Ishikawa (cell line): ENCODE measurements at regions not wholly inside any gene's neighbourhood (a gene's known extent, or its start where the extent isn't known, plus 50 kb on each side); places are given as distances from the start of the nearest gene placed in this dataset.

Experiments used
- CEBPB ChIP-seq: IDR thresholded peaks from 2 replicates; pipeline ENCODE4 v1.6.1; 2012
- CREB1 ChIP-seq: IDR thresholded peaks from 2 replicates; pipeline ENCODE4 v1.6.1; 2012; ENCODE audit warnings: low read depth
- EGR1 ChIP-seq: IDR thresholded peaks from 2 replicates; pipeline ENCODE4 v1.6.1; 2012
- EP300 ChIP-seq: IDR thresholded peaks from 2 replicates; pipeline ENCODE4 v1.6.1; 2012; ENCODE audit warnings: borderline replicate concordance
- FOXM1 ChIP-seq: IDR thresholded peaks from 2 replicates; pipeline ENCODE4 v1.6.1; 2012; ENCODE audit warnings: low read depth, borderline replicate concordance
- MAX ChIP-seq: IDR thresholded peaks from 2 replicates; pipeline ENCODE4 v1.6.1; 2012
- NFIC ChIP-seq: IDR thresholded peaks from 2 replicates; pipeline ENCODE4 v1.6.1; 2012
- RAD21 ChIP-seq: IDR thresholded peaks from 2 replicates; pipeline ENCODE4 v1.6.1; 2012; ENCODE audit warnings: low read depth
- REST ChIP-seq: IDR thresholded peaks from 2 replicates; pipeline ENCODE4 v1.6.1; 2012; ENCODE audit warnings: low read depth, mild to moderate bottlenecking
- TAF1 ChIP-seq: IDR thresholded peaks from 2 replicates; pipeline ENCODE4 v1.6.1; 2012; ENCODE audit warnings: low read depth, mild to moderate bottlenecking
- TCF12 ChIP-seq: IDR thresholded peaks from 2 replicates; pipeline ENCODE4 v1.6.1; 2012; ENCODE audit warnings: low read depth
- TEAD4 ChIP-seq: IDR thresholded peaks from 2 replicates; pipeline ENCODE4 v1.6.1; 2012
- USF1 ChIP-seq: IDR thresholded peaks from 2 replicates; pipeline ENCODE4 v1.6.1; 2012
- YY1 ChIP-seq: IDR thresholded peaks from 2 replicates; pipeline ENCODE4 v1.6.1; 2012; ENCODE audit warnings: low read depth
- ZBTB7A ChIP-seq: IDR thresholded peaks from 2 replicates; pipeline ENCODE4 v1.6.1; 2012; ENCODE audit warnings: low read depth

GRCh38 chr12:124080649-124081048, 107.6 kb downstream of the ZNF664 start:
- no peak for TF ChIP-seq TEAD4
- no peak for TF ChIP-seq MAX
- TF ChIP-seq NFIC: no peak
- TF ChIP-seq REST: no peak
- TF ChIP-seq FOXM1: no peak
- no peak for TF ChIP-seq YY1
- TF ChIP-seq RAD21: no peak
- no peak for TF ChIP-seq CEBPB
- no peak for TF ChIP-seq USF1
- TF ChIP-seq ZBTB7A: no peak
- TF ChIP-seq EP300: no peak
- no peak for TF ChIP-seq CREB1
- TF ChIP-seq TAF1: no peak
- TF ChIP-seq TCF12: no peak
- no peak for TF ChIP-seq EGR1

GRCh38 chr12:124082012-124082411, 109.0 kb downstream of the ZNF664 start:
- no peak for TF ChIP-seq TCF12
- TF ChIP-seq TAF1: no peak
- TF ChIP-seq CREB1: no peak
- no peak for TF ChIP-seq RAD21
- TF ChIP-seq NFIC: no peak
- TF ChIP-seq USF1: no peak
- no peak for TF ChIP-seq CEBPB
- no peak for TF ChIP-seq MAX
- TF ChIP-seq REST: no peak
- no peak for TF ChIP-seq FOXM1
- TF ChIP-seq TEAD4: no peak
- TF ChIP-seq EP300: no peak
- no peak for TF ChIP-seq EGR1
- TF ChIP-seq ZBTB7A: no peak
- no peak for TF ChIP-seq YY1

- TF ChIP-seq REST (no peak), CREB1 (no peak), TCF12 (no peak), FOXM1 (no peak), CEBPB (no peak), ZBTB7A (no peak), EP300 (no peak), MAX (no peak), TAF1 (no peak), EGR1 (no peak), TEAD4 (no peak), YY1 (no peak), RAD21 (no peak), NFIC (no peak), USF1 (no peak)
These were observed 109.7 kb downstream of the ZNF664 start for GRCh38 chr12:124082687-124083086.

GRCh38 chr12:124083708-124084107, 110.7 kb downstream of the ZNF664 start:
- TF ChIP-seq EGR1 (no peak), MAX (no peak), CEBPB (no peak), TCF12 (no peak), USF1 (no peak), CREB1 (no peak), FOXM1 (no peak), NFIC (no peak), TEAD4 (no peak), REST (no peak), TAF1 (no peak), RAD21 (no peak), ZBTB7A (no peak), YY1 (no peak)
